ENCODE measurements at regions not wholly inside any gene's neighbourhood (a gene's known extent, or its start where the extent isn't known, plus 50 kb on each side); places are given as distances from the start of the nearest gene placed in this dataset.
A peak's percentile ranks its signal among the peaks of the same experiment; 100 is the strongest.

DNA sequence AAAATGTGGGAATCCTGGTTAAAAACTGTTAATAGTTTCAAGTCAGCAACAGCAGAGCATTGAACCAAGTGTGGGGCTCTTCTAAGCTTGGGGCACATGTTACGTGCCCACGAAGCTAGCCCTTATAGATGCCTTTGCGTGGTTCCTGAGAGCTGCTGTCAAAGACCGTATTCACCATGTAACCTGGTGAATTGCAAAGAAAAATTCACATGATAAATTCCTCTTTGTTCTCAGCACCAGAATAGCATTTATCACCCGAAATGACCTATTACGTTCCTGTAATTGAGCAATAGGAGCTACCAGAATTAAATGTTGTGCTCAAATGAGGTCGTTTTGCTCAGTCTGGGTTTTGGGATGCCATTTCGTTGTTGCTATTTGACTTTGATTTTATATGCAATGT lies 202.6 kb upstream of the PRPS1L1 start:
- DNase-seq (ENCODE audit: low read depth): no peak
- H3K4me3 ChIP-seq (ENCODE audit: low read length): no peak overlapping the region
- TF ChIP-seq, protein P1, sequence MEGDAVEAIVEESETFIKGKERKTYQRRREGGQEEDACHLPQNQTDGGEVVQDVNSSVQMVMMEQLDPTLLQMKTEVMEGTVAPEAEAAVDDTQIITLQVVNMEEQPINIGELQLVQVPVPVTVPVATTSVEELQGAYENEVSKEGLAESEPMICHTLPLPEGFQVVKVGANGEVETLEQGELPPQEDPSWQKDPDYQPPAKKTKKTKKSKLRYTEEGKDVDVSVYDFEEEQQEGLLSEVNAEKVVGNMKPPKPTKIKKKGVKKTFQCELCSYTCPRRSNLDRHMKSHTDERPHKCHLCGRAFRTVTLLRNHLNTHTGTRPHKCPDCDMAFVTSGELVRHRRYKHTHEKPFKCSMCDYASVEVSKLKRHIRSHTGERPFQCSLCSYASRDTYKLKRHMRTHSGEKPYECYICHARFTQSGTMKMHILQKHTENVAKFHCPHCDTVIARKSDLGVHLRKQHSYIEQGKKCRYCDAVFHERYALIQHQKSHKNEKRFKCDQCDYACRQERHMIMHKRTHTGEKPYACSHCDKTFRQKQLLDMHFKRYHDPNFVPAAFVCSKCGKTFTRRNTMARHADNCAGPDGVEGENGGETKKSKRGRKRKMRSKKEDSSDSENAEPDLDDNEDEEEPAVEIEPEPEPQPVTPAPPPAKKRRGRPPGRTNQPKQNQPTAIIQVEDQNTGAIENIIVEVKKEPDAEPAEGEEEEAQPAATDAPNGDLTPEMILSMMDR (IDR thresholded peaks at IDR 0.05; ENCODE audit: insufficient read depth, low read depth, low read length, missing control alignments): no peak

- no peak overlapping the region for H3K4me3 ChIP-seq (ENCODE audit: low read length)
- DNase-seq (ENCODE audit: low read depth): no peak
- TF ChIP-seq, protein P1 (IDR thresholded peaks at IDR 0.05; ENCODE audit: insufficient read depth, low read depth, low read length, missing control alignments): no peak
These were observed 204.2 kb upstream of the PRPS1L1 start for GRCh38 chr7:18231854-18232253.

DNA sequence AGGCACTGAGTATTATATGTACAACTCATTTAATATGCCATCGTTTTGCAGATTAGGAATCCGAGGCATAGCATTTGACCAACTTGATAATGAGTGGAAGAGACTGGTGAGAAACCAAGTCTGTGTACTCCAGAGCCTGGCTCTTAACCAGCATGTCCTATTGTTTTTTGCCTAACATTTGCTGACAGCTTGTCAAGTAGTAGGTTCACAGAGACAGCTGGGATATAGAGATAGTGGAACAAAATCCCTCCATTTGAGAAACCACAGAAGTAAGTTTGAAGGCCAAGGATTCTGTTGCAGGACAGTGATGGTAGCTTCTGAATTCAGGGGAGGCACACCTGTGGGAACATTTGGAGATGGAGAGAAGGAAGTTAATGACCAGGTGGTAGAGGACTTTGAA lies 206.9 kb upstream of the PRPS1L1 start:
- H3K4me3 ChIP-seq (ENCODE audit: low read length): no peak overlapping the region
- no peak for DNase-seq (ENCODE audit: low read depth)
- TF ChIP-seq, protein P1 (IDR thresholded peaks at IDR 0.05; ENCODE audit: insufficient read depth, low read depth, low read length, missing control alignments): no peak

GRCh38 chr7:18235819-18236218 lies 208.2 kb upstream of the PRPS1L1 start:
- TF ChIP-seq, protein P1 (IDR thresholded peaks at IDR 0.05; ENCODE audit: insufficient read depth, low read depth, low read length, missing control alignments): no peak
- H3K4me3 ChIP-seq (ENCODE audit: low read length): no peak overlapping the region
- peak; percentile 58 for DNase-seq (ENCODE audit: low read depth)

GRCh38 chr7:18239212-18239611 lies 211.6 kb upstream of the PRPS1L1 start:
- TF ChIP-seq, protein P1 (IDR thresholded peaks at IDR 0.05; ENCODE audit: insufficient read depth, low read depth, low read length, missing control alignments): no peak
- no peak overlapping the region for H3K4me3 ChIP-seq (ENCODE audit: low read length)
- DNase-seq (ENCODE audit: low read depth): no peak

GRCh38 chr7:18241543-18242231 lies 214.0 kb upstream of the PRPS1L1 start:
- TF ChIP-seq, protein P1 (IDR thresholded peaks at IDR 0.05; ENCODE audit: insufficient read depth, low read depth, low read length, missing control alignments): peak; percentile 24
- peak; percentile 22 for DNase-seq (ENCODE audit: low read depth)
- no peak overlapping the region for H3K4me3 ChIP-seq (ENCODE audit: low read length)

DNA sequence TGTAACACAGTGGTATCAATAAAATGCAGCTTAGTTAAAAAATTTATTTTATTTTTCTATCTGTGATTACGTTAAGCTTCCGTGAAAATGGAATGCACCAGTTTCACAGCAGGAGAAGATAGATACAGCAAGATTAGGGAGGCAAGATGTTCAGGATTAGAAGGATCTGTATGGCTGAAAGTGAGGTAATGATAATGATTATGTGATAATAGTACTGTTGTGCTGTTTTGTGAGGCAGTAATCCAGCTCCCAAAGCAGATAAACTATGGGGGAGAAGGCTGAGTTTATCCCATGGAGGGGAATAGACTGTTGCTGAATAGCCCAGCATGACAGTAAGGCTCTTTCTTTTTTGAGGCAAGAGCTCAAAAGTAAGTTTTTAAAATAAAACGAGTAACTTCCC lies 216.1 kb upstream of the PRPS1L1 start:
- no peak overlapping the region for H3K4me3 ChIP-seq (ENCODE audit: low read length)
- TF ChIP-seq, protein P1 (IDR thresholded peaks at IDR 0.05; ENCODE audit: insufficient read depth, low read depth, low read length, missing control alignments): no peak
- DNase-seq (ENCODE audit: low read depth): no peak

Data from epithelial cell of esophagus (primary cell).